ENCODE measurements at regions not wholly inside any gene's neighbourhood (a gene's known extent, or its start where the extent isn't known, plus 50 kb on each side); places are given as distances from the start of the nearest gene placed in this dataset.
A peak's percentile ranks its signal among the peaks of the same experiment; 100 is the strongest.
"Not testable (repeated sequence)": the region's sequence is repeated elsewhere in the genome, so short reads cannot be mapped to it uniquely, and the experiment has no call there.

- peak; percentile 47 for DNase-seq
Observed at GRCh38 chr5:71910741-71911140, 191.7 kb downstream of the CARTPT start.

- no peak for DNase-seq
Observed at GRCh38 chr5:71912021-71912420, 192.9 kb downstream of the CARTPT start.

DNA sequence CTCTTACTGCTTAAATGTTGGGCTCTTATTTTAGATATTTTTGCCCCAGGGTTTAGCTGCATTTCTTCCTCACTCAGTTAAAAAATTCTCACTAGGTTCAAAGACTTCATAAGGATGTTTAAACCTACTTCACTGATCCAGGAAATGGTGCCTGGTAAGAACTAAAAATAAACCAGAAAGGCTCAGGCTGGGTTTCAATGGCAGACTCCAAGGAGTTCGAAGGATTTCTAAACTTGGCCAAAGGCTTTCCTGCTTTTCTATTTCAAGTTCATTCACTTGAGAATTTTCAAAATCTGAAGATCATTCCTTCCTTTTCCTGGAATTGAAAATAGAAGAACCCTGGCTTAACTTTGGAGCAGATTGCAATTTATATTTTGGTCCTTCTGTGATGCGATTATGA, 193.0 kb upstream of the MAP1B start:
- DNase-seq = no peak

- peak; percentile 87 for DNase-seq
Observed at GRCh38 chr5:71922584-71923106, 184.6 kb upstream of the MAP1B start.

DNA sequence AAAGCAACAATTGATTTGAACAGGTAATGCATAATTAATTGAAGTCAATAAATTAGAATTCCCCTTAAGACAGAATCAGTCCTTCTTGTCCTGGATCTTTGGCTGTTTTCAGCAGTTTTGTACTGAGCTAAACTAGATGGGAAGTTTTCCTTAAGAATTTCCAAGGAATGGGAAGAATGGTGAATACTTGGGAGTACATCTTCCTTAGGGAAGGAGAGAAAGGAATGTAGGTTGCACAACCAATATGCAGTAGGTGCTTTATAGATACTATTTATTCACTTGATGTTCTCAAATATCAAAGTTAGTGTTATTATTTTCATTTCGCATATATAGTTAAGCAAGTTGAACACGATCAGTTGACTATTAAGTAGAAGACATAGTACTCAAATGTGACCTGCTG, 183.5 kb upstream of the MAP1B start:
- DNase-seq = no peak

GRCh38 chr5:71924325-71924724, 182.9 kb upstream of the MAP1B start:
- peak; percentile 56 for DNase-seq

DNA sequence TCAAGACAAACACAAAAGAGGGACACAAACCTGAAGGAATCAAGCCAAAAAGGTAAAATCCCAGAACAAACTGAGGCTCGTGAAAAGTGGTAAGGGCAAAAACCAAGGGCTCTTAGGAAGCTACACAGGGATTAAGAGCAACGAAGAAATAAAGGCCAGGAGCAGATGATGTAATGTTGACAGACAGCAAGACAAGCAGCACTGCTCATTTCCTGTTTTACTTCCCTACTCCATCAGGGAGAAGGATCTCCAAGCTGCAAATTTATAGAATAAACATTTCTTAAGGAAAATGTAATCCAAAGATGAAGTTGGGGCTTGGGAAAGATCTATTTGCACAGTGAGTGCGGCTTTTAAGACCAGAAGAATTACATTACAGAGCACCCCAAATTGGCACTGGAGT, 182.3 kb upstream of the MAP1B start:
- peak; percentile 74 for DNase-seq

GRCh38 chr5:71925608-71926091, 181.6 kb upstream of the MAP1B start:
- DNase-seq = no peak

DNA sequence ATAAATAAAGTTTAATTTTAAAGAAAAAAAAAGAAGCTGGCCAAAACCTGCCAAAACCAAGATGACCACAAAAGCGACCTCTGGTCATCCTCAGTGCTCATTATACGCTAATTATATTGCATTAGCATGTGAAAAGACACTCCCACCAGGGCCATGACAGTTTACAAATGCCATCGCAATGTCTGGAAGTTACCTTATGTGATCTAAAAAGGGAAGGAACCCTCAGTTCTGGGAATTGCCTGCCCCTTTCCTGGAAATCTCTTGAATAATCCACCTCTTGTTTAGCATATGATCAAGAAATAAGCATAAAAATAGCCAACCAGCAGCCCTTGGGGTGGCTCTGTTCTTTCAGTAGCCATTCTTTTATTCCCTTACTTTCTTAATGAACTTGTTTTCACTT, 178.3 kb upstream of the MAP1B start:
- no peak for DNase-seq

GRCh38 chr5:71930554-71930953, 176.7 kb upstream of the MAP1B start:
- DNase-seq = not testable (repeated sequence)

DNA sequence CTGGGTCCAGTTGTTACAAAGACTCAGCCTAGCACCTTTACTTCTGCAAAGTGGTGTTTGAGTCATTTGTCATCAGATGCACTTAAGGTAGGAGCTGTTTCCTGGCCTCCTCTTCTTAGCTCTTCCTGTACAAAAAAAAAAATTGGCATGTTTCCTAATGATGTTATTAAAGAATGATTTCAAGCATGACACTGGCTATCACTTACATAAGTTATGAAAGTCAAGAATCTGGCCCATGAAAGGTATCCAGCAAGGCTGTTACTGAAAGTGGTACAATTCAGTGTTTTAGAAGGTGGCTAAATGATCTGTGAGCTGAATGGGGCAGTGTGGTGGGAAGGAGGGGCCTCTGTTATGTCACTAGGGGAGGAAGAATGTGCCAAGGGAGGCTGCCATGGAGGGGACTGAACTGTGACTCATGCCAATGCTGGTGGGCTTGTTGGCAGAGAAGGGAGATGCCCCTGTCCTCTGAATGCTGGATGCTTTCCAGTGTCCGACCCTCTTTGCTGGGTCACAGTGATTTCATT, 175.1 kb upstream of the MAP1B start:
- no peak for DNase-seq

- DNase-seq = peak; percentile 30
Observed at GRCh38 chr5:71932655-71933338, 174.5 kb upstream of the MAP1B start.

GRCh38 chr5:71934322-71934721, 173.0 kb upstream of the MAP1B start:
- DNase-seq = no peak

DNA sequence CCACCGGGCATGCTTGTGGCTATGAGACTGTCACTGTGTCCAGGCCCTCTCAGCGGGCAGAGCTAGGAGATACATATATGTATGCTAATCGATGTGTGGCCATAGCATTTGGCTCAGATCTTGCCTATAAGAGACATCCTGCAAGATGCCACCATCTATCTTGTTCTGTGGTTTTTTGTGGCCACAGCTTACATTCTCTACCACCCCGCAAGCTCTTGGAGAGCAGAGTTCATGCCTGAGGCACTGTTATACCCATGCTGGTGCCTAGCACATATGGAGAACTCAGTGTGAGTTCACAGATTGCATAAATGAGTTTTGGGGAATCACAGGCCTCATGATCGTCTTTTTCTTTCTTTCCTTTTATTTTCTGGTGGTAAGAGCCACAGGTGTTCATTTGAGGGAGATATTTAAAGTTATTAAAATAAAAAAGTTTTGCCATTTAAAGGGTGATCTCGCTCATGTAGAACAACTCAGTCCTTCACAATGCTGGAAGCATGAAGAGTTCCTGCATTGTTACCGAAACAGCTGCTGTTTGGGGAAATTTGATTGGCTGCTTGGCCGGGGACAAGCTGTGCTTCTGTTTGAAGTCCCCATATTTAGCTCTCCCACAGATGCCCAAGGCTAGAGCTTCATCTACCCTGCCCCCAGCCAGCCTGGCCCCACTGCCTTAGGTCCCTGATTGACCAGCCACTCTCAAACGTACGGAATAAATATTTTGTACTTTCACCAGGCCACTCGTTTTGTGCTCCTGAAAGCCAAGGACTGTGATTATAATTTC, 169.2 kb upstream of the MAP1B start:
- no peak for DNase-seq

- DNase-seq = no peak
Observed at GRCh38 chr5:71938895-71939294, 168.4 kb upstream of the MAP1B start.

DNA sequence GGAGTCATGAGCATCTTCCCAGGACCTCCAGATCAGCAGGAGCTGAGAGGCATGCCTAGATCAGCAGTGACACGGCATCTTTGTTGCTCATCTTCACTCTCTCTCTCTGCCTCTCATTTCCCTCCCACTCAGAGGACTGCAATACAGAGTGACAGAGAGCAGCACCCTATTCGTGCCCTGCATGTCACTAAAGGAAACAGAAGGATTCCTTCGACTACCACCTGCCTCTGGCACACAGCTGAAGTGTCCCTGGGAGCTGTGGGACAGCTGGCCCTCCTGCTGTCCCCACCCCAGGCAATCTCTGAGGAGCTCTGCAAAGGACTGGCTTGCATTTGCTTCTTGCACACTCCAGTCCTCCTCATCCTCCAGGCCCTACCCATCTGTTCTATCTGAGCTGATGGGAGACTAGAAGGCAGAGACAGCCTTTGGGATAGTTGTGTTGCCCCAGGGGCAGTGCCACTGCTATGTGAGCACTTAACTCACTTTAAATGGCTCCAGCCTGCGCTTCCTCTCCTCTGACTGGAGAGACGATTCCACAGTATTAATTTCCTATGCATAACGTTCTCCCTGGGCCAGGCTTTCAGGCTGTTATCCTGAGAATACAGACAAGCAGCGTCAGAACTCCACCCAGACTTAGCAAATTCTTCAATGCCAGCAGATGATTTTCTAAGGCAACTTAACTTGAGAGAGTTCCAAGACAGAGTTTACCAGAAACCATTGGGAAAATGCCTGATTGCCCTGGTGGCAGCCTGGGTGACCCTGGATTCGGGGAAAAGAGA, 167.6 kb upstream of the MAP1B start:
- no peak for DNase-seq

DNA sequence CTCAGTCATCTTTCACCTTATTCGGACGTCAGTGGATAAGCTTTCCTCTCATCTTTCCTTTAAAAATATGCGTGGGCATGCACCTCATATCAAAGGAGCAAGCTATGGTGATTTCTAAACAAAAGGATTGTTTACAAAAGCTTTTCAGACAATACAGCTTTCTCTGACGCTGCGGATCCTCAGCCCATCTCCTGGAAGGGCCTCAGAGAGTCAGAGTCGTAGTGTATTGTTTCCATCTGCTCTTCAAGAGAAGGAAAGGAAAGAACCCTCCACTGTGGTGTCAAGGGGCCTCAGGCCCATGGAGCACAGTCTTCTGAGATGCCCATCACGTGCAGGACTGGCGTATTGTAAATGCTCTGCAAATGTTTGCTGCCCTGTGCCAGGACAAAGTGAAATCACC, 163.4 kb upstream of the MAP1B start:
- no peak for DNase-seq

GRCh38 chr5:71945436-71945835, 161.8 kb upstream of the MAP1B start:
- DNase-seq = no peak

GRCh38 chr5:71946343-71947030, 160.8 kb upstream of the MAP1B start:
- DNase-seq = no peak

GRCh38 chr5:71948206-71948605, 159.1 kb upstream of the MAP1B start:
- no peak for DNase-seq

GRCh38 chr5:71949772-71950171, 157.5 kb upstream of the MAP1B start:
- no peak for DNase-seq

DNA sequence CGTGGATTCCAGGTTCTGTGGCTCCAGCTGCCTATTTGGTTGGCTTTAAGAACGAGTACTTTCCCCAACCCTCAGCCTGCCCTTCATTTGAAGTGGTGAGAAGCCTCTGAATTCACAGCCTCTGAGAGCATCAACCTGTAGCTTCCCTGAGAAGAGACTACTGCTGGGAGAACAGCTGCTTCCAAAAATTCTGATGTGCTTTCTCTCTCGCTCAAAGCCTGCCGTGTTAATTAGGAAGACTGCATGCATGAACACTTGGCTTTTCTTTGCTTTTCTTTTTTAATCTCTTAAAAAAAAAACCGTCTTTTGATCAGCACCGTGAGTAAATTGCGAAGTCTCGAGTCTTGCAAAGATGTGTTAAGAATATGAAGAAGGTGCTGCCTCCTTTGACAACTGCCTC, 153.4 kb upstream of the MAP1B start:
- no peak for DNase-seq

- no peak for DNase-seq
Observed at GRCh38 chr5:71954329-71954728, 152.9 kb upstream of the MAP1B start.
